Activated CD4-positive, alpha-beta T cell treated with anti-CD3 and anti-CD28 coated beads, Interleukin-2, amount 10 ng/mL, durations not matched to agents 7 days and 5 days (primary cell): ENCODE measurements at regions not wholly inside any gene's neighbourhood (a gene's known extent, or its start where the extent isn't known, plus 50 kb on each side); places are given as distances from the start of the nearest gene placed in this dataset.
"Not testable (repeated sequence)": the region's sequence is repeated elsewhere in the genome, so short reads cannot be mapped to it uniquely, and the experiment has no call there.

ENCODE experiments used
- CTCF ChIA-PET: fragments of 350-600 bp; sonication (Branson Sonifier 250); formaldehyde crosslinking; loops from one replicate; lab custom pipeline; 2021; ENCODE audit warnings: antibody characterized with exemption; lab: Charles Lee
- POLR2A ChIA-PET: fragments of 350-600 bp; sonication (Branson Sonifier 250); formaldehyde crosslinking; loops from one replicate; lab custom pipeline; 2021; ENCODE audit warnings: antibody characterized with exemption; lab: Charles Lee
- DNase-seq: peaks from one replicate; pipeline ENCODE4 v3.0.0-alpha.2; 2020
- H3K27ac Mint-ChIP-seq: one replicate; pipeline ENCODE4 v1.8.0; 2021; ENCODE audit warnings: mild to moderate bottlenecking, moderate library complexity, mixed read lengths
- H3K27me3 Mint-ChIP-seq: one replicate; pipeline ENCODE4 v1.8.0; 2021; ENCODE audit warnings: mixed read lengths
- H3K36me3 Mint-ChIP-seq: one replicate; pipeline ENCODE4 v1.8.0; 2021; ENCODE audit warnings: low read depth, mixed read lengths
- H3K4me1 Mint-ChIP-seq: one replicate; pipeline ENCODE4 v1.8.0; 2021; ENCODE audit warnings: mixed read lengths
- H3K4me3 Mint-ChIP-seq: one replicate; pipeline ENCODE4 v1.8.0; 2021; ENCODE audit warnings: mild to moderate bottlenecking, moderate library complexity, mixed read lengths
- H3K9me3 Mint-ChIP-seq: one replicate; pipeline ENCODE4 v1.8.0; 2021; ENCODE audit warnings: mixed read lengths

- no peak overlapping the region for H3K4me3 Mint-ChIP-seq
- H3K36me3 Mint-ChIP-seq = no peaks in the 10 kb centered on the region
- H3K4me1 Mint-ChIP-seq = no peaks in the 10 kb centered on the region
- no peak for DNase-seq
- POLR2A ChIA-PET = no interaction called here
- H3K27ac Mint-ChIP-seq = no peak overlapping the region
- CTCF ChIA-PET = no interaction called here
- no peaks in the 10 kb centered on the region for H3K9me3 Mint-ChIP-seq
- H3K27me3 Mint-ChIP-seq = no peaks in the 10 kb centered on the region
Measured at GRCh38 chr9:111113712-111114111, 75.4 kb upstream of the LPAR1 start.

GRCh38 chr9:111110805-111111204 lies 72.5 kb upstream of the LPAR1 start:
- ChIA-PET POLR2A (no interaction called here), CTCF (interaction anchor here (1.2 kb wide), 1 partner anchor 9 kb away, joined by 4 read pairs; no protein-coding TSS in a partner anchor)
- H3K4me3 Mint-ChIP-seq = no peak overlapping the region
- no peaks in the 10 kb centered on the region for H3K4me1 Mint-ChIP-seq
- no peaks in the 10 kb centered on the region for H3K36me3 Mint-ChIP-seq
- no peaks in the 10 kb centered on the region for H3K9me3 Mint-ChIP-seq
- DNase-seq = no peak
- H3K27me3 Mint-ChIP-seq = no peaks in the 10 kb centered on the region
- H3K27ac Mint-ChIP-seq = no peak overlapping the region

GRCh38 chr9:111108946-111109345 lies 70.7 kb upstream of the LPAR1 start:
- POLR2A ChIA-PET = no interaction called here

GRCh38 chr9:111107141-111107540 lies 68.9 kb upstream of the LPAR1 start:
- POLR2A ChIA-PET = no interaction called here

More at GRCh38 chr9:111108946-111109345, 70.7 kb upstream of the LPAR1 start:
- H3K9me3 Mint-ChIP-seq = no peaks in the 10 kb centered on the region
- H3K36me3 Mint-ChIP-seq = no peaks in the 10 kb centered on the region
- H3K4me1 Mint-ChIP-seq = no peaks in the 10 kb centered on the region
- no peak overlapping the region for H3K27ac Mint-ChIP-seq
- no peak overlapping the region for H3K4me3 Mint-ChIP-seq
- CTCF ChIA-PET = no interaction called here
- no peak for DNase-seq
- no peaks in the 10 kb centered on the region for H3K27me3 Mint-ChIP-seq

GRCh38 chr9:111106202-111106601 lies 67.9 kb upstream of the LPAR1 start:
- Mint-ChIP-seq H3K4me1 (no peaks in the 10 kb centered on the region), H3K27ac (no peak overlapping the region), H3K36me3 (no peaks in the 10 kb centered on the region), H3K27me3 (no peaks in the 10 kb centered on the region), H3K4me3 (no peak overlapping the region), H3K9me3 (no peaks in the 10 kb centered on the region)
- no peak for DNase-seq
- ChIA-PET POLR2A (no interaction called here), CTCF (no interaction called here)

More at GRCh38 chr9:111107141-111107540, 68.9 kb upstream of the LPAR1 start:
- H3K9me3 Mint-ChIP-seq = no peaks in the 10 kb centered on the region
- CTCF ChIA-PET = no interaction called here
- no peaks in the 10 kb centered on the region for H3K4me1 Mint-ChIP-seq
- DNase-seq = no peak
- H3K4me3 Mint-ChIP-seq = no peak overlapping the region
- H3K27ac Mint-ChIP-seq = no peak overlapping the region
- no peaks in the 10 kb centered on the region for H3K27me3 Mint-ChIP-seq
- no peaks in the 10 kb centered on the region for H3K36me3 Mint-ChIP-seq

GRCh38 chr9:111102793-111103464 lies 64.7 kb upstream of the LPAR1 start:
- Mint-ChIP-seq H3K4me3 (no peak overlapping the region), H3K9me3 (no peaks in the 10 kb centered on the region), H3K27me3 (no peaks in the 10 kb centered on the region), H3K36me3 (no peaks in the 10 kb centered on the region), H3K4me1 (no peaks in the 10 kb centered on the region), H3K27ac (no peak overlapping the region)
- ChIA-PET POLR2A (no interaction called here), CTCF (no interaction called here)
- DNase-seq = no peak

GRCh38 chr9:111099199-111100008 lies 61.1 kb upstream of the LPAR1 start:
- Mint-ChIP-seq H3K4me1 (no peaks in the 10 kb centered on the region), H3K36me3 (no peaks in the 10 kb centered on the region), H3K9me3 (no peaks in the 10 kb centered on the region), H3K27ac (no peak overlapping the region), H3K27me3 (no peaks in the 10 kb centered on the region), H3K4me3 (no peak overlapping the region)
- no peak for DNase-seq
- POLR2A ChIA-PET = no interaction called here
- CTCF ChIA-PET = no interaction called here

GRCh38 chr9:111098093-111098492 lies 59.8 kb upstream of the LPAR1 start:
- no peak overlapping the region for H3K4me3 Mint-ChIP-seq
- ChIA-PET CTCF (no interaction called here), POLR2A (no interaction called here)
- no peaks in the 10 kb centered on the region for H3K27me3 Mint-ChIP-seq
- no peak overlapping the region for H3K27ac Mint-ChIP-seq
- H3K36me3 Mint-ChIP-seq = no peaks in the 10 kb centered on the region
- H3K9me3 Mint-ChIP-seq = no peaks in the 10 kb centered on the region
- DNase-seq = no peak
- no peaks in the 10 kb centered on the region for H3K4me1 Mint-ChIP-seq

- Mint-ChIP-seq H3K9me3 (no peaks in the 10 kb centered on the region), H3K36me3 (no peaks in the 10 kb centered on the region), H3K27me3 (no peaks in the 10 kb centered on the region), H3K4me3 (no peak overlapping the region), H3K27ac (no peak overlapping the region), H3K4me1 (no peaks in the 10 kb centered on the region)
- no peak for DNase-seq
- ChIA-PET POLR2A (no interaction called here), CTCF (no interaction called here)
Measured at GRCh38 chr9:111096051-111096450, 57.8 kb upstream of the LPAR1 start.

GRCh38 chr9:111095441-111095840 lies 57.2 kb upstream of the LPAR1 start:
- Mint-ChIP-seq H3K27me3 (no peaks in the 10 kb centered on the region), H3K9me3 (no peaks in the 10 kb centered on the region), H3K4me3 (no peak overlapping the region), H3K36me3 (no peaks in the 10 kb centered on the region), H3K4me1 (no peaks in the 10 kb centered on the region), H3K27ac (no peak overlapping the region)
- no peak for DNase-seq
- POLR2A ChIA-PET = no interaction called here
- CTCF ChIA-PET = no interaction called here

GRCh38 chr9:111094958-111095357 lies 56.7 kb upstream of the LPAR1 start:
- H3K27ac Mint-ChIP-seq = no peak overlapping the region
- ChIA-PET CTCF (no interaction called here), POLR2A (no interaction called here)
- H3K36me3 Mint-ChIP-seq = no peaks in the 10 kb centered on the region
- no peaks in the 10 kb centered on the region for H3K4me1 Mint-ChIP-seq
- DNase-seq = no peak
- no peaks in the 10 kb centered on the region for H3K9me3 Mint-ChIP-seq
- no peaks in the 10 kb centered on the region for H3K27me3 Mint-ChIP-seq
- no peak overlapping the region for H3K4me3 Mint-ChIP-seq

- Mint-ChIP-seq H3K4me3 (no peak overlapping the region), H3K4me1 (no peaks in the 10 kb centered on the region), H3K36me3 (no peaks in the 10 kb centered on the region), H3K27me3 (no peaks in the 10 kb centered on the region), H3K9me3 (no peaks in the 10 kb centered on the region), H3K27ac (no peak overlapping the region)
- ChIA-PET POLR2A (no interaction called here), CTCF (no interaction called here)
- no peak for DNase-seq
Measured at GRCh38 chr9:111094433-111094924, 56.2 kb upstream of the LPAR1 start.

- H3K4me3 Mint-ChIP-seq, H3K27me3 Mint-ChIP-seq, H3K4me1 Mint-ChIP-seq, H3K36me3 Mint-ChIP-seq, DNase-seq, POLR2A ChIA-PET, CTCF ChIA-PET, H3K9me3 Mint-ChIP-seq, H3K27ac Mint-ChIP-seq: not testable (repeated sequence)
Measured at GRCh38 chr9:111092167-111092566, 53.9 kb upstream of the LPAR1 start.
